DND-41 (cell line): ENCODE measurements at regions not wholly inside any gene's neighbourhood (a gene's known extent, or its start where the extent isn't known, plus 50 kb on each side); places are given as distances from the start of the nearest gene placed in this dataset.

Source experiments
- ATAC-seq: fragments of 200-7000 bp; cut with Tn5 transposase; 3 replicates; pipeline ENCODE4 v1.9.1; 2021; ENCODE audit warnings: low read depth; ENCODE audit not compliant: insufficient read depth
- DNase-seq: peaks from one replicate; pipeline ENCODE4 v3.0.0-alpha.2; 2020
- H2AFZ ChIP-seq: 2 replicates; pipeline ENCODE4 v1.6.0; 2012; ENCODE audit warnings: low read depth, low read length
- H3K27ac ChIP-seq: 2 replicates; pipeline ENCODE4 v1.5.1; 2012; ENCODE audit warnings: low read length, inconsistent platforms
- H3K27me3 ChIP-seq: fragments of 200-600 bp; sonication (generic); 2 replicates; pipeline ENCODE4 v1.6.0; 2012; ENCODE audit warnings: low read length, mild to moderate bottlenecking, inconsistent platforms; ENCODE audit not compliant: insufficient read depth, poor library complexity
- H3K36me3 ChIP-seq: 2 replicates; pipeline ENCODE4 v1.5.1; 2012; ENCODE audit warnings: low read length, inconsistent platforms; ENCODE audit not compliant: insufficient read depth
- H3K4me1 ChIP-seq: 2 replicates; pipeline ENCODE4 v1.5.1; 2012; ENCODE audit warnings: mild to moderate bottlenecking, low read length; ENCODE audit not compliant: insufficient read depth
- H3K4me2 ChIP-seq: 2 replicates; pipeline ENCODE4 v1.6.0; 2012; ENCODE audit warnings: mild to moderate bottlenecking, moderate library complexity, low read length, inconsistent platforms; ENCODE audit not compliant: insufficient read depth
- H3K4me3 ChIP-seq, 2 experiments: fragments of 200-600 bp in 1 of 2; shearing (Covaris generic) in 1 of 2; 2 replicates each; pipeline ENCODE4 v1.5.1; 2012 to 2016; ENCODE audit warnings: inconsistent platforms in 2 of 2, low read length in 2 of 2, mild to moderate bottlenecking in 2 of 2, low read depth in 1 of 2, moderate library complexity in 1 of 2
- H3K79me2 ChIP-seq: 2 replicates; pipeline ENCODE4 v1.6.0; 2012; ENCODE audit warnings: low read length, inconsistent platforms; ENCODE audit not compliant: insufficient read depth
- H3K9ac ChIP-seq: 2 replicates; pipeline ENCODE4 v1.6.0; 2012; ENCODE audit warnings: low read depth, mild to moderate bottlenecking, inconsistent platforms, low read length, moderate library complexity
- H3K9me3 ChIP-seq: 2 replicates; pipeline ENCODE4 v1.5.1; 2012; ENCODE audit warnings: low read length, moderate library complexity, mild to moderate bottlenecking, inconsistent platforms; ENCODE audit not compliant: insufficient read depth, severe bottlenecking
- H4K20me1 ChIP-seq: 2 replicates; pipeline ENCODE4 v1.6.0; 2012; ENCODE audit warnings: low read length; ENCODE audit not compliant: insufficient read depth
- EZH2 ChIP-seq: IDR thresholded peaks from 3 replicates; pipeline ENCODE4 v1.6.1; 2012; ENCODE audit warnings: borderline replicate concordance, low read depth, mild to moderate bottlenecking, moderate library complexity, low read length, inconsistent platforms; ENCODE audit not compliant: severe bottlenecking
- TF ChIP-seq, protein P1 (sequence below): IDR thresholded peaks from 2 replicates; pipeline ENCODE4 v1.5.1; 2012; ENCODE audit warnings: borderline replicate concordance, low read length, moderate library complexity, mild to moderate bottlenecking; ENCODE audit not compliant: poor library complexity, severe bottlenecking; ENCODE audit errors: extremely low read depth

- TF ChIP-seq, protein P1, sequence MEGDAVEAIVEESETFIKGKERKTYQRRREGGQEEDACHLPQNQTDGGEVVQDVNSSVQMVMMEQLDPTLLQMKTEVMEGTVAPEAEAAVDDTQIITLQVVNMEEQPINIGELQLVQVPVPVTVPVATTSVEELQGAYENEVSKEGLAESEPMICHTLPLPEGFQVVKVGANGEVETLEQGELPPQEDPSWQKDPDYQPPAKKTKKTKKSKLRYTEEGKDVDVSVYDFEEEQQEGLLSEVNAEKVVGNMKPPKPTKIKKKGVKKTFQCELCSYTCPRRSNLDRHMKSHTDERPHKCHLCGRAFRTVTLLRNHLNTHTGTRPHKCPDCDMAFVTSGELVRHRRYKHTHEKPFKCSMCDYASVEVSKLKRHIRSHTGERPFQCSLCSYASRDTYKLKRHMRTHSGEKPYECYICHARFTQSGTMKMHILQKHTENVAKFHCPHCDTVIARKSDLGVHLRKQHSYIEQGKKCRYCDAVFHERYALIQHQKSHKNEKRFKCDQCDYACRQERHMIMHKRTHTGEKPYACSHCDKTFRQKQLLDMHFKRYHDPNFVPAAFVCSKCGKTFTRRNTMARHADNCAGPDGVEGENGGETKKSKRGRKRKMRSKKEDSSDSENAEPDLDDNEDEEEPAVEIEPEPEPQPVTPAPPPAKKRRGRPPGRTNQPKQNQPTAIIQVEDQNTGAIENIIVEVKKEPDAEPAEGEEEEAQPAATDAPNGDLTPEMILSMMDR = no peak
- TF ChIP-seq EZH2 = no peak
- no peaks in the 10 kb centered on the region for H3K79me2 ChIP-seq
- no peaks in the 10 kb centered on the region for H4K20me1 ChIP-seq
- H3K4me2 ChIP-seq = no peak overlapping the region
- H3K9me3 ChIP-seq = peaks cover 5% of the 10 kb centered on the region
- no peak overlapping the region for H2AFZ ChIP-seq
- ATAC-seq = no peak
- no peaks in the 10 kb centered on the region for H3K27me3 ChIP-seq
- H3K4me3 ChIP-seq = no peak overlapping the region
- H3K9ac ChIP-seq = no peak overlapping the region
- no peaks in the 10 kb centered on the region for H3K36me3 ChIP-seq
- no peak for DNase-seq
- no peak overlapping the region for H3K27ac ChIP-seq
- no peaks in the 10 kb centered on the region for H3K4me1 ChIP-seq
These were observed 50.2 kb upstream of the STARD4 start for GRCh38 chr5:111562561-111562960.
